ENCODE measurements at regions not wholly inside any gene's neighbourhood (a gene's known extent, or its start where the extent isn't known, plus 50 kb on each side); places are given as distances from the start of the nearest gene placed in this dataset.

DNA sequence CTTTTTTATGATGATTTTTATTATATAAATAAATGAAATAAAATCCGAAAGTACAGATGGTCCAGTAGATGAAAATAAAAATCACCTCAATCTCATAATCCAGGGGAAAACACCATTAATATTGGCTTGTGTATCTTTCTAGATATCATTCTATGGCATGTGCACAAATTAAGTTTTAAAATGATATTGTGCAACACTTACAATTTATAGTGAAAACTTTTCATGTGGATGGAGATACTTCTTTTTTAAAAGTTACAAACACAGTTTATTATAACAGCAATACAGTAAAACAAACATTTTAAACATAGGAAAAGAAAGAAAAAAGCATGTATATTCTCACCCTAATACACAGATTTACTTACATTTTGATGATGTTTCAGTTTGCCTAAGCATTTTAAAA, 98.9 kb upstream of the RMST start:
- no peak overlapping the region for H3K4me3 ChIP-seq (ENCODE audit: low read depth, low read length)
- in situ Hi-C loops (cut with HindIII; ENCODE audit: low sequenced_read_pairs) = no loop called here
- DNase-seq (ENCODE audit: low read depth, low spot score) = no peak
- TF ChIP-seq CTCF (IDR thresholded peaks at IDR 0.05; ENCODE audit: low read depth, low read length) = no peak

GRCh38 chr12:97368462-97369163, 94.0 kb upstream of the RMST start:
- no peak for DNase-seq (ENCODE audit: low read depth, low spot score)
- in situ Hi-C loops (cut with HindIII; ENCODE audit: low sequenced_read_pairs) = no loop called here
- no peak for TF ChIP-seq CTCF (IDR thresholded peaks at IDR 0.05; ENCODE audit: low read depth, low read length)
- H3K4me3 ChIP-seq (ENCODE audit: low read depth, low read length) = no peak overlapping the region

- in situ Hi-C loops (cut with HindIII; ENCODE audit: low sequenced_read_pairs) = no loop called here
- H3K4me3 ChIP-seq (ENCODE audit: low read depth, low read length) = no peak overlapping the region
- TF ChIP-seq CTCF (IDR thresholded peaks at IDR 0.05; ENCODE audit: low read depth, low read length) = no peak
- no peak for DNase-seq (ENCODE audit: low read depth, low spot score)
Observed at GRCh38 chr12:97375310-97375709, 87.3 kb upstream of the RMST start.

DNA sequence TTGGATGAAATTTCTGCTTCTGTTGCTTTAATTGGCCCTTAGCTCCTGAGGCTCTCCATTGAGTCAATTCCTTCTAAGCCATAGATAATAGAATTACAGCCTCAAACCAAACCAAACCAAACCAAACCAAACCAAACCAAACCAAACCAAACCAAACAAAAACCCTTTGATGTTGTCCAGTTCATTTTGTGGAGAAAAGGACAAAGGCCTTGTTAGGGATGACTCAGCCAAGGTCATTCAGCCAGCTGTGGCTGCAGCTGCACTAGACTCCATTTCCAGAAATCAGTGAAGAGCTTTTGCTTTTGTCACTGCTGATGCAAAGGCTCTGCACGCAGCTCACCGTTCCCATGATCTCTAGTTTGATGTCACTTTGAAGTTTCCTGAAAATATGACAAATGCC, 82.2 kb upstream of the RMST start:
- in situ Hi-C loops (cut with HindIII; ENCODE audit: low sequenced_read_pairs) = no loop called here
- no peak for TF ChIP-seq CTCF (IDR thresholded peaks at IDR 0.05; ENCODE audit: low read depth, low read length)
- no peak overlapping the region for H3K4me3 ChIP-seq (ENCODE audit: low read depth, low read length)
- DNase-seq (ENCODE audit: low read depth, low spot score) = peak; percentile 46

GRCh38 chr12:97385121-97385520, 77.5 kb upstream of the RMST start:
- DNase-seq (ENCODE audit: low read depth, low spot score) = no peak
- TF ChIP-seq CTCF (IDR thresholded peaks at IDR 0.05; ENCODE audit: low read depth, low read length) = no peak
- no peak overlapping the region for H3K4me3 ChIP-seq (ENCODE audit: low read depth, low read length)
- in situ Hi-C loops (cut with HindIII; ENCODE audit: low sequenced_read_pairs) = no loop called here

- peak; percentile 79 for DNase-seq (ENCODE audit: low read depth, low spot score)
- in situ Hi-C loops (cut with HindIII; ENCODE audit: low sequenced_read_pairs) = no loop called here
- H3K4me3 ChIP-seq (ENCODE audit: low read depth, low read length) = no peak overlapping the region
- no peak for TF ChIP-seq CTCF (IDR thresholded peaks at IDR 0.05; ENCODE audit: low read depth, low read length)
Observed at GRCh38 chr12:97386133-97386581, 76.4 kb upstream of the RMST start.
